GM12892 (cell line): ENCODE measurements at regions not wholly inside any gene's neighbourhood (a gene's known extent, or its start where the extent isn't known, plus 50 kb on each side); places are given as distances from the start of the nearest gene placed in this dataset.

Experiments
- POLR2A ChIP-seq: IDR thresholded peaks from 2 replicates; pipeline ENCODE4 v1.6.1; 2011; ENCODE audit warnings: low read depth, low read length, control low read depth
- POLR2AphosphoS5 ChIP-seq: IDR thresholded peaks from 2 replicates; pipeline ENCODE4 v1.6.1; 2011; ENCODE audit warnings: low read depth, low read length, control low read depth
- TAF1 ChIP-seq: IDR thresholded peaks from 2 replicates; pipeline ENCODE4 v1.6.1; 2011; ENCODE audit warnings: low read depth, mild to moderate bottlenecking, control low read depth, low read length, borderline replicate concordance

- TF ChIP-seq POLR2AphosphoS5 = no peak
- TF ChIP-seq POLR2A = no peak
- TF ChIP-seq TAF1 = no peak
Observed at GRCh38 chr2:75936311-75936710, 225.6 kb upstream of the GCFC2 start.
